ENCODE measurements at regions not wholly inside any gene's neighbourhood (a gene's known extent, or its start where the extent isn't known, plus 50 kb on each side); places are given as distances from the start of the nearest gene placed in this dataset.

- no peaks in the 10 kb centered on the region for H3K36me3 ChIP-seq (ENCODE audit: control insufficient read depth in 1 of 2, insufficient read depth in 2 of 2, low read length in 2 of 2)
- H3K23ac ChIP-seq (ENCODE audit: low read length) = no peak overlapping the region
- H3K27me3 ChIP-seq (ENCODE audit: insufficient read depth, low read length) = no peaks in the 10 kb centered on the region
- H2BK120ac ChIP-seq (ENCODE audit: insufficient read depth, low read length, poor library complexity) = no peak overlapping the region
- no peak overlapping the region for H4K12ac ChIP-seq (ENCODE audit: low read depth, low read length)
- H4K8ac ChIP-seq (ENCODE audit: low read depth, low read length) = no peak overlapping the region
- H3K9me3 ChIP-seq (ENCODE audit: insufficient read depth, low read depth, low read length) = no peaks in the 10 kb centered on the region
- H3K4me2 ChIP-seq (ENCODE audit: low read length) = no peak overlapping the region
- no CpG with 5 or more reads among the region's 2 CpGs for WGBS (ENCODE audit: extremely low coverage, insufficient coverage, insufficient read length)
- no peak overlapping the region for H3K9ac ChIP-seq (ENCODE audit: low read length)
- H3K18ac ChIP-seq (ENCODE audit: low read length) = no peak overlapping the region
- no peak overlapping the region for H3K4ac ChIP-seq (ENCODE audit: low read depth, low read length)
- DNase-seq = no peak
- H2AK5ac ChIP-seq (ENCODE audit: low read length) = no peak overlapping the region
- no peak overlapping the region for H3K27ac ChIP-seq (ENCODE audit: low read depth, low read length)
- no peak overlapping the region for H3K4me3 ChIP-seq (ENCODE audit: low read depth, low read length)
- H3K14ac ChIP-seq (ENCODE audit: low read length) = no peak overlapping the region
- H2BK5ac ChIP-seq (ENCODE audit: low read depth, low read length, poor library complexity) = no peak overlapping the region
- no peaks in the 10 kb centered on the region for H3K79me1 ChIP-seq (ENCODE audit: low read length)
- no peak overlapping the region for H4K91ac ChIP-seq (ENCODE audit: low read depth, low read length)
- no peak overlapping the region for H2AFZ ChIP-seq (ENCODE audit: insufficient read depth, low read length, poor library complexity)
- no peaks in the 10 kb centered on the region for H3K79me2 ChIP-seq (ENCODE audit: control insufficient read depth, insufficient read depth, low read length, poor library complexity)
- no peak overlapping the region for H2BK12ac ChIP-seq (ENCODE audit: low read length)
- no peaks in the 10 kb centered on the region for H3K4me1 ChIP-seq (ENCODE audit: control insufficient read depth in 1 of 2, insufficient read depth in 2 of 2, low read length in 2 of 2)
Observed at GRCh38 chr13:62243106-62243505, 827.5 kb upstream of the PCDH20 start.

- Histone ChIP-seq H3K79me1 (ENCODE audit: low read length) (no peaks in the 10 kb centered on the region), H3K4me1 (ENCODE audit: control insufficient read depth in 1 of 2, insufficient read depth in 2 of 2, low read length in 2 of 2) (no peaks in the 10 kb centered on the region), H3K4ac (ENCODE audit: low read depth, low read length) (no peak overlapping the region), H3K9ac (ENCODE audit: low read length) (no peak overlapping the region), H2BK120ac (ENCODE audit: insufficient read depth, low read length, poor library complexity) (no peak overlapping the region), H2BK5ac (ENCODE audit: low read depth, low read length, poor library complexity) (no peak overlapping the region), H3K4me2 (ENCODE audit: low read length) (no peak overlapping the region), H2BK12ac (ENCODE audit: low read length) (no peak overlapping the region), H4K12ac (ENCODE audit: low read depth, low read length) (no peak overlapping the region), H3K23ac (ENCODE audit: low read length) (no peak overlapping the region), H2AK5ac (ENCODE audit: low read length) (no peak overlapping the region), H4K91ac (ENCODE audit: low read depth, low read length) (no peak overlapping the region), H3K18ac (ENCODE audit: low read length) (no peak overlapping the region), H3K9me3 (ENCODE audit: insufficient read depth, low read depth, low read length) (no peaks in the 10 kb centered on the region), H3K79me2 (ENCODE audit: control insufficient read depth, insufficient read depth, low read length, poor library complexity) (no peaks in the 10 kb centered on the region), H3K27ac (ENCODE audit: low read depth, low read length) (no peak overlapping the region), H3K27me3 (ENCODE audit: insufficient read depth, low read length) (no peaks in the 10 kb centered on the region), H3K14ac (ENCODE audit: low read length) (no peak overlapping the region), H3K4me3 (ENCODE audit: low read depth, low read length) (no peak overlapping the region), H4K8ac (ENCODE audit: low read depth, low read length) (no peak overlapping the region), H3K36me3 (ENCODE audit: control insufficient read depth in 1 of 2, insufficient read depth in 2 of 2, low read length in 2 of 2) (no peaks in the 10 kb centered on the region), H2AFZ (ENCODE audit: insufficient read depth, low read length, poor library complexity) (no peak overlapping the region)
- WGBS (ENCODE audit: extremely low coverage, insufficient coverage, insufficient read length) = no CpG with 5 or more reads among the region's 2 CpGs
- DNase-seq = no peak
Observed at GRCh38 chr13:62234780-62235440, 819.3 kb upstream of the PCDH20 start.

GRCh38 chr13:62210951-62211350, 795.3 kb upstream of the PCDH20 start:
- Histone ChIP-seq H3K14ac (ENCODE audit: low read length) (no peak overlapping the region), H3K79me2 (ENCODE audit: control insufficient read depth, insufficient read depth, low read length, poor library complexity) (no peaks in the 10 kb centered on the region), H2BK12ac (ENCODE audit: low read length) (no peak overlapping the region), H3K9ac (ENCODE audit: low read length) (no peak overlapping the region), H3K4me3 (ENCODE audit: low read depth, low read length) (no peak overlapping the region), H2AK5ac (ENCODE audit: low read length) (no peak overlapping the region), H2BK5ac (ENCODE audit: low read depth, low read length, poor library complexity) (no peak overlapping the region), H3K27ac (ENCODE audit: low read depth, low read length) (no peak overlapping the region), H4K12ac (ENCODE audit: low read depth, low read length) (no peak overlapping the region), H3K27me3 (ENCODE audit: insufficient read depth, low read length) (no peaks in the 10 kb centered on the region), H2AFZ (ENCODE audit: insufficient read depth, low read length, poor library complexity) (no peak overlapping the region), H3K4me1 (ENCODE audit: control insufficient read depth in 1 of 2, insufficient read depth in 2 of 2, low read length in 2 of 2) (no peaks in the 10 kb centered on the region), H3K4me2 (ENCODE audit: low read length) (no peak overlapping the region), H3K79me1 (ENCODE audit: low read length) (no peaks in the 10 kb centered on the region), H4K8ac (ENCODE audit: low read depth, low read length) (no peak overlapping the region), H3K23ac (ENCODE audit: low read length) (no peak overlapping the region), H4K91ac (ENCODE audit: low read depth, low read length) (no peak overlapping the region), H3K18ac (ENCODE audit: low read length) (no peak overlapping the region), H3K36me3 (ENCODE audit: control insufficient read depth in 1 of 2, insufficient read depth in 2 of 2, low read length in 2 of 2) (no peaks in the 10 kb centered on the region), H3K9me3 (ENCODE audit: insufficient read depth, low read depth, low read length) (no peaks in the 10 kb centered on the region), H2BK120ac (ENCODE audit: insufficient read depth, low read length, poor library complexity) (no peak overlapping the region), H3K4ac (ENCODE audit: low read depth, low read length) (no peak overlapping the region)
- WGBS (ENCODE audit: extremely low coverage, insufficient coverage, insufficient read length) = no CpG with 5 or more reads among the region's 3 CpGs
- DNase-seq = no peak

GRCh38 chr13:62209529-62209928, 793.9 kb upstream of the PCDH20 start:
- Histone ChIP-seq H4K8ac (ENCODE audit: low read depth, low read length) (no peak overlapping the region), H3K4ac (ENCODE audit: low read depth, low read length) (no peak overlapping the region), H3K4me3 (ENCODE audit: low read depth, low read length) (no peak overlapping the region), H2BK120ac (ENCODE audit: insufficient read depth, low read length, poor library complexity) (no peak overlapping the region), H3K18ac (ENCODE audit: low read length) (no peak overlapping the region), H2BK12ac (ENCODE audit: low read length) (no peak overlapping the region), H3K79me2 (ENCODE audit: control insufficient read depth, insufficient read depth, low read length, poor library complexity) (no peaks in the 10 kb centered on the region), H3K79me1 (ENCODE audit: low read length) (no peaks in the 10 kb centered on the region), H3K27me3 (ENCODE audit: insufficient read depth, low read length) (no peaks in the 10 kb centered on the region), H2AFZ (ENCODE audit: insufficient read depth, low read length, poor library complexity) (no peak overlapping the region), H3K9me3 (ENCODE audit: insufficient read depth, low read depth, low read length) (no peaks in the 10 kb centered on the region), H3K14ac (ENCODE audit: low read length) (no peak overlapping the region), H3K36me3 (ENCODE audit: control insufficient read depth in 1 of 2, insufficient read depth in 2 of 2, low read length in 2 of 2) (no peaks in the 10 kb centered on the region), H2BK5ac (ENCODE audit: low read depth, low read length, poor library complexity) (no peak overlapping the region), H4K12ac (ENCODE audit: low read depth, low read length) (no peak overlapping the region), H4K91ac (ENCODE audit: low read depth, low read length) (no peak overlapping the region), H3K27ac (ENCODE audit: low read depth, low read length) (no peak overlapping the region), H3K23ac (ENCODE audit: low read length) (no peak overlapping the region), H2AK5ac (ENCODE audit: low read length) (no peak overlapping the region), H3K4me1 (ENCODE audit: control insufficient read depth in 1 of 2, insufficient read depth in 2 of 2, low read length in 2 of 2) (no peaks in the 10 kb centered on the region), H3K9ac (ENCODE audit: low read length) (no peak overlapping the region), H3K4me2 (ENCODE audit: low read length) (no peak overlapping the region)
- WGBS (ENCODE audit: extremely low coverage, insufficient coverage, insufficient read length) = no CpG with 5 or more reads among the region's 10 CpGs
- no peak for DNase-seq
